Endothelial cell of umbilical vein (primary cell): ENCODE measurements at regions not wholly inside any gene's neighbourhood (a gene's known extent, or its start where the extent isn't known, plus 50 kb on each side); places are given as distances from the start of the nearest gene placed in this dataset.

ENCODE experiments used
- BruUV-seq: library from RNA; stranded (reverse); fragments of 400-500 nt; replicated peaks from 2 replicates; lab custom pipeline; 2021; lab: Mats Ljungman, UMichigan
- CTCF ChIA-PET: fragments of 300-600, 350-600 bp; sonication (Branson Sonifier 250); formaldehyde crosslinking; loops from one replicate; lab custom pipeline; 2021; ENCODE audit warnings: antibody characterized with exemption, inconsistent platforms; lab: Charles Lee
- POLR2A ChIA-PET: fragments of 300-600, 350-600 bp; sonication (Branson Sonifier 250); formaldehyde crosslinking; loops from one replicate; lab custom pipeline; 2021; ENCODE audit warnings: antibody characterized with exemption, inconsistent platforms; lab: Charles Lee
- DNase-seq: peaks from one replicate; pipeline ENCODE4 v3.0.0-alpha.2; 2011; ENCODE audit warnings: low read depth, low spot score
- FAIRE-seq: peaks from 2 replicates; lab custom pipeline; 2011; peaks lifted over from hg19 to GRCh38; lab: Jason Lieb, UNC
- H2AFZ ChIP-seq: 2 replicates; pipeline ENCODE4 v1.6.0; 2012; ENCODE audit warnings: low read depth, low read length, control low read depth, inconsistent platforms
- H3K27ac ChIP-seq: 2 replicates; pipeline ENCODE4 v1.5.1; 2011; ENCODE audit warnings: low read depth, mild to moderate bottlenecking, control low read depth, low read length, moderate library complexity; ENCODE audit not compliant: insufficient read depth
- H3K27me3 ChIP-seq, 2 experiments: 2 replicates each; pipeline versions ENCODE4 v1.6.0 to v1.6.1; 2011; ENCODE audit warnings: low read length in 2 of 2, mixed read lengths in 1 of 2; ENCODE audit not compliant: control insufficient read depth in 2 of 2, insufficient read depth in 2 of 2
- H3K36me3 ChIP-seq, 2 experiments: 2 replicates in 1 of 2; 3 replicates in 1 of 2; pipeline ENCODE4 v1.5.1; 2011; ENCODE audit warnings: low read length in 2 of 2, mild to moderate bottlenecking in 1 of 2, moderate library complexity in 1 of 2; ENCODE audit not compliant: control insufficient read depth in 2 of 2, insufficient read depth in 2 of 2; ENCODE audit errors: extremely low read depth in 1 of 2
- H3K4me1 ChIP-seq: 3 replicates; pipeline ENCODE4 v1.5.1; 2011; ENCODE audit warnings: mild to moderate bottlenecking, low read length; ENCODE audit not compliant: control insufficient read depth, insufficient read depth; ENCODE audit errors: extremely low read depth
- H3K4me2 ChIP-seq: 2 replicates; pipeline ENCODE4 v1.6.1; 2011; ENCODE audit warnings: low read length, control low read depth, mixed read lengths; ENCODE audit not compliant: insufficient read depth
- H3K4me3 ChIP-seq, 3 experiments: fragments of 200-600 bp in 1 of 3; sonication (generic), shearing (Covaris generic) in 1 of 3; replicated peaks in 1 of 3; 2 replicates each; pipeline ENCODE4 v1.5.1; 2011 to 2016; ENCODE audit warnings: control low read depth in 3 of 3, low read length in 3 of 3, mild to moderate bottlenecking in 2 of 3, inconsistent platforms in 1 of 3, low read depth in 1 of 3, moderate library complexity in 1 of 3; ENCODE audit not compliant: insufficient read depth in 1 of 3
- H3K79me2 ChIP-seq: 2 replicates; pipeline ENCODE4 v1.6.0; 2012; ENCODE audit warnings: low read length, inconsistent platforms; ENCODE audit not compliant: control insufficient read depth, insufficient read depth
- H3K9ac ChIP-seq: replicated peaks from 2 replicates; pipeline ENCODE3; 2011; ENCODE audit warnings: low read length, control low read depth; ENCODE audit not compliant: insufficient read depth; ENCODE audit errors: extremely low read depth
- H3K9me1 ChIP-seq: replicated peaks from 3 replicates; pipeline ENCODE4 v1.6.0; 2011; ENCODE audit warnings: mild to moderate bottlenecking, low read length; ENCODE audit not compliant: control insufficient read depth, insufficient read depth; ENCODE audit errors: extremely low read depth
- H3K9me3 ChIP-seq: replicated peaks from 2 replicates; pipeline ENCODE4 v1.5.1; 2012; ENCODE audit warnings: low read length, inconsistent platforms; ENCODE audit not compliant: control insufficient read depth, insufficient read depth
- H4K20me1 ChIP-seq: replicated peaks from 2 replicates; pipeline ENCODE3; 2011; ENCODE audit warnings: mild to moderate bottlenecking, low read length; ENCODE audit not compliant: control insufficient read depth, insufficient read depth; ENCODE audit errors: extremely low read depth
- CTCF ChIP-seq, 2 donors: IDR thresholded peaks; 1 replicate in 1 of 2; 2 replicates in 1 of 2; pipeline ENCODE4 v1.5.1; 2011; ENCODE audit warnings: low read length in 2 of 2, mild to moderate bottlenecking in 2 of 2, moderate library complexity in 2 of 2, control low read depth in 1 of 2, inconsistent platforms in 1 of 2, low read depth in 1 of 2; ENCODE audit not compliant: insufficient read depth in 1 of 2; ENCODE audit errors: extremely low read depth in 1 of 2
- FOS ChIP-seq: IDR thresholded peaks from 2 replicates; pipeline ENCODE4 v1.6.1; 2011; ENCODE audit warnings: mild to moderate bottlenecking, low read length, moderate library complexity, borderline replicate concordance; ENCODE audit not compliant: insufficient read depth
- GATA2 ChIP-seq: IDR thresholded peaks from 2 replicates; pipeline ENCODE4 v1.7.0; 2011; ENCODE audit warnings: low read depth, mild to moderate bottlenecking, moderate library complexity, mixed read lengths, low read length; ENCODE audit not compliant: insufficient read length, insufficient read depth
- JUN ChIP-seq: IDR thresholded peaks from 2 replicates; pipeline ENCODE4 v1.6.1; 2011; ENCODE audit warnings: borderline replicate concordance, low read depth; ENCODE audit not compliant: insufficient read length, insufficient read depth
- MAX ChIP-seq: IDR thresholded peaks from 2 replicates; pipeline ENCODE4 v1.6.1; 2011; ENCODE audit not compliant: insufficient read depth, insufficient read length
- MYC ChIP-seq: IDR thresholded peaks from one replicate; pipeline ENCODE4 v1.6.1; 2011; ENCODE audit warnings: mild to moderate bottlenecking, low read depth, low read length
- POLR2A ChIP-seq: IDR thresholded peaks from 2 replicates; pipeline ENCODE4 v1.6.1; 2012; ENCODE audit warnings: low read depth, mild to moderate bottlenecking, control low read depth, low read length
- POLR2AphosphoS5 ChIP-seq: IDR thresholded peaks from 2 replicates; pipeline ENCODE4 v1.6.1; 2012; ENCODE audit warnings: low read depth, mild to moderate bottlenecking, control low read depth, low read length, moderate library complexity; ENCODE audit not compliant: insufficient read depth
- dilution Hi-C: fragments of 300-500 bp; cut with MboI; formaldehyde crosslinking; loops from one replicate; pipeline ENCODE4 v1.15.0; 2019; ENCODE audit warnings: low sequenced_read_pairs; ENCODE audit not compliant: extremely low pct_ligation_motif_present
- intact Hi-C: fragments of 100-400 bp; cut with micrococcal nuclease; formaldehyde crosslinking; loops from one replicate; pipeline ENCODE4 v1.10.0; 2022

GRCh38 chr7:17014686-17015085, 132.9 kb upstream of the AGR3 start:
- no peak for FAIRE-seq
- Histone ChIP-seq H3K36me3 (no peaks in the 10 kb centered on the region), H3K9me3 (no peaks in the 10 kb centered on the region), H4K20me1 (no peaks in the 10 kb centered on the region), H3K79me2 (no peaks in the 10 kb centered on the region), H3K9me1 (no peaks in the 10 kb centered on the region), H3K4me1 (peaks cover 4% of the 10 kb centered on the region), H3K27ac (no peak overlapping the region), H2AFZ (no peak overlapping the region), H3K4me2 (no peak overlapping the region), H3K27me3 (no peaks in the 10 kb centered on the region), H3K4me3 (no peak overlapping the region), H3K9ac (no peak overlapping the region)
- BruUV-seq, result no TSS peak
- dilution Hi-C loops (no loop called here), intact Hi-C loops (no loop called here)
- no peak for DNase-seq
- TF ChIP-seq POLR2A (no peak), FOS (no peak), CTCF (IDR thresholded peaks at IDR 0.05; ENCODE audit: extremely low read depth in 1 of 2, insufficient read depth in 1 of 2, low read depth in 1 of 2, low read length in 2 of 2) (no peak), GATA2 (no peak), POLR2AphosphoS5 (no peak), JUN (no peak), MYC (no peak), MAX (no peak)
- ChIA-PET CTCF (interaction anchor here (0.9 to 1.7 kb wide), 2 partner anchors 25 to 287 kb away, joined by 3 to 9 read pairs; no protein-coding TSS in a partner anchor), POLR2A (no interaction called here)
